Neuronal stem cell (in vitro differentiated cells): ENCODE measurements at regions not wholly inside any gene's neighbourhood (a gene's known extent, or its start where the extent isn't known, plus 50 kb on each side); places are given as distances from the start of the nearest gene placed in this dataset.
A peak's percentile ranks its signal among the peaks of the same experiment; 100 is the strongest.

ENCODE experiments used
- DNase-seq: peaks from one replicate; pipeline ENCODE4 v3.0.0-alpha.2; 2013; ENCODE audit warnings: low spot score
- H2AFZ ChIP-seq: one replicate; pipeline ENCODE4 v1.6.1; 2013; ENCODE audit warnings: mild to moderate bottlenecking, low read length, inconsistent platforms
- H2AK5ac ChIP-seq: 2 replicates; pipeline ENCODE4 v1.6.1; 2013; ENCODE audit warnings: low read depth, mild to moderate bottlenecking, inconsistent platforms, low read length, moderate library complexity, mixed read lengths
- H2BK120ac ChIP-seq: 2 replicates; pipeline ENCODE4 v1.6.1; 2013; ENCODE audit warnings: low read depth, mild to moderate bottlenecking, inconsistent platforms, low read length, moderate library complexity, mixed read lengths
- H2BK12ac ChIP-seq: one replicate; pipeline ENCODE4 v1.6.1; 2013; ENCODE audit warnings: low read length, inconsistent platforms
- H2BK15ac ChIP-seq: 2 replicates; pipeline ENCODE4 v1.6.1; 2013; ENCODE audit warnings: mild to moderate bottlenecking, low read length, inconsistent platforms, mixed read lengths
- H2BK5ac ChIP-seq: one replicate; pipeline ENCODE4 v1.6.1; 2013; ENCODE audit warnings: inconsistent platforms, mild to moderate bottlenecking, low read length, moderate library complexity
- H3K14ac ChIP-seq: one replicate; pipeline ENCODE4 v1.6.1; 2013; ENCODE audit warnings: low read length, inconsistent platforms
- H3K18ac ChIP-seq: 2 replicates; pipeline ENCODE4 v1.6.1; 2013; ENCODE audit warnings: low read length, inconsistent platforms
- H3K23ac ChIP-seq: 2 replicates; pipeline ENCODE4 v1.6.1; 2013; ENCODE audit warnings: low read depth, mild to moderate bottlenecking, mixed read lengths, low read length, inconsistent platforms; ENCODE audit not compliant: poor library complexity
- H3K27ac ChIP-seq: replicated peaks from 3 replicates; pipeline ENCODE4 v1.5.1; 2013; ENCODE audit warnings: low read length, inconsistent platforms
- H3K27me3 ChIP-seq, 3 experiments: 2 replicates each; pipeline ENCODE4 v1.6.1; 2013; ENCODE audit warnings: low read length in 3 of 3, mild to moderate bottlenecking in 2 of 3, inconsistent platforms in 1 of 3, low read depth in 1 of 3, mixed read lengths in 1 of 3, moderate library complexity in 1 of 3; ENCODE audit not compliant: control insufficient read depth in 3 of 3, insufficient read depth in 3 of 3
- H3K36me3 ChIP-seq, 2 donors: replicated peaks in 1 of 2; 2 replicates each; pipeline ENCODE4 v1.6.1; 2013; ENCODE audit warnings: low read length in 2 of 2; ENCODE audit not compliant: control insufficient read depth in 2 of 2, insufficient read depth in 2 of 2
- H3K4ac ChIP-seq: 2 replicates; pipeline ENCODE4 v1.6.1; 2013; ENCODE audit warnings: inconsistent platforms, mild to moderate bottlenecking, low read length, moderate library complexity
- H3K4me1 ChIP-seq, 2 donors: 1 replicate in 1 of 2; 2 replicates in 1 of 2; pipeline ENCODE4 v1.6.1; 2013; ENCODE audit warnings: low read length in 2 of 2, low read depth in 1 of 2; ENCODE audit not compliant: control insufficient read depth in 2 of 2, insufficient read depth in 1 of 2
- H3K4me2 ChIP-seq: one replicate; pipeline ENCODE4 v1.6.1; 2013; ENCODE audit warnings: mild to moderate bottlenecking, low read length, inconsistent platforms; ENCODE audit not compliant: insufficient read depth, poor library complexity, severe bottlenecking
- H3K4me3 ChIP-seq, 2 donors: 2 replicates each; pipeline ENCODE4 v1.5.1; 2013; ENCODE audit warnings: low read length in 2 of 2, mild to moderate bottlenecking in 2 of 2, inconsistent platforms in 1 of 2, moderate library complexity in 1 of 2
- H3K79me1 ChIP-seq: one replicate; pipeline ENCODE4 v1.6.1; 2013; ENCODE audit warnings: low read depth, mild to moderate bottlenecking, inconsistent platforms, low read length, moderate library complexity
- H3K9ac ChIP-seq: one replicate; pipeline ENCODE4 v1.6.1; 2013; ENCODE audit warnings: mild to moderate bottlenecking, low read depth, low read length, inconsistent platforms; ENCODE audit not compliant: poor library complexity
- H3K9me3 ChIP-seq, 2 donors: replicated peaks in 1 of 2; 2 replicates each; pipeline versions ENCODE3 to v1.6.1; 2013; ENCODE audit warnings: low read length in 2 of 2, mild to moderate bottlenecking in 2 of 2, inconsistent platforms in 1 of 2, low read depth in 1 of 2, mixed read lengths in 1 of 2, moderate library complexity in 1 of 2; ENCODE audit not compliant: control insufficient read depth in 2 of 2, insufficient read depth in 1 of 2
- H4K8ac ChIP-seq: one replicate; pipeline ENCODE4 v1.6.1; 2013; ENCODE audit warnings: low read depth, mild to moderate bottlenecking, inconsistent platforms, low read length, moderate library complexity
- H4K91ac ChIP-seq: one replicate; pipeline ENCODE4 v1.6.1; 2013; ENCODE audit warnings: low read length, low read depth, mild to moderate bottlenecking, inconsistent platforms; ENCODE audit not compliant: poor library complexity
- WGBS, 2 donors: extraction: QIAGEN DNeasy Blood & Tissue Kit; methylation state at CpG; one replicate each; pipeline ENCODE4 v1.1.7; 2013; ENCODE audit warnings: missing lambda C conversion rate in 2 of 2, mixed read lengths in 1 of 2; ENCODE audit not compliant: insufficient read length in 2 of 2, insufficient replicate concordance in 1 of 2; ENCODE audit errors: extremely low coverage in 2 of 2; 5-methylcytosine and 5-hydroxymethylcytosine counted together

DNA sequence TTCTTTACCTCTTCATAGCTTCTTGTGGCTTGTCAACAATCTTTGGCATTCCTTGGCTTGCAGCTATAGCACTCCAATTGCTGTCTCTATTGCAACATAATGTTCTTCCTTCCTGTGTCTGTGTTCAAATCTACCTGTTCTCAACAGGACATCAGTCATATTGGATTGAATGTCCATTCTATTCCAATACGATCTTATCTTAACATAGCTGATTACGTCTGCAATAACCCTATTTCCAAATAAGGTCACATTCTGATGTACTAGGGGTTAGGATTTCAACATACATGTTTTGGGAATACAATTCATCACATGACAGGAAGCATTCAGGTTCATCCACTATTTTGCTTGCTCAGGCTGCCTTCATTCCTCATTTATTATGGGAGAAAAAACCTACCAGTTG, 684.4 kb upstream of the CITED2 start:
- no peak overlapping the region for H3K4me2 ChIP-seq
- no peaks in the 10 kb centered on the region for H3K36me3 ChIP-seq
- no peak overlapping the region for H2BK12ac ChIP-seq
- H3K27ac ChIP-seq, result no peak overlapping the region
- H4K91ac ChIP-seq, result no peak overlapping the region
- H3K27me3 ChIP-seq, result no peaks in the 10 kb centered on the region
- no peak overlapping the region for H2BK15ac ChIP-seq
- H2AK5ac ChIP-seq, result no peak overlapping the region
- no peaks in the 10 kb centered on the region for H3K9me3 ChIP-seq
- no peak overlapping the region for H2BK120ac ChIP-seq
- no peak overlapping the region for H3K23ac ChIP-seq
- H3K79me1 ChIP-seq, result no peaks in the 10 kb centered on the region
- H3K4me3 ChIP-seq, result no peak overlapping the region
- no peak for DNase-seq
- H4K8ac ChIP-seq, result no peak overlapping the region
- H3K18ac ChIP-seq, result no peak overlapping the region
- H2AFZ ChIP-seq, result no peak overlapping the region
- no CpG with 5 or more reads among the region's 2 CpGs for WGBS, 2 donors
- peaks cover 0 to 2% of the 10 kb centered on the region in 2 donors for H3K4me1 ChIP-seq
- no peak overlapping the region for H3K14ac ChIP-seq
- H3K4ac ChIP-seq, result no peak overlapping the region
- H3K9ac ChIP-seq, result no peak overlapping the region
- H2BK5ac ChIP-seq, result no peak overlapping the region

DNA sequence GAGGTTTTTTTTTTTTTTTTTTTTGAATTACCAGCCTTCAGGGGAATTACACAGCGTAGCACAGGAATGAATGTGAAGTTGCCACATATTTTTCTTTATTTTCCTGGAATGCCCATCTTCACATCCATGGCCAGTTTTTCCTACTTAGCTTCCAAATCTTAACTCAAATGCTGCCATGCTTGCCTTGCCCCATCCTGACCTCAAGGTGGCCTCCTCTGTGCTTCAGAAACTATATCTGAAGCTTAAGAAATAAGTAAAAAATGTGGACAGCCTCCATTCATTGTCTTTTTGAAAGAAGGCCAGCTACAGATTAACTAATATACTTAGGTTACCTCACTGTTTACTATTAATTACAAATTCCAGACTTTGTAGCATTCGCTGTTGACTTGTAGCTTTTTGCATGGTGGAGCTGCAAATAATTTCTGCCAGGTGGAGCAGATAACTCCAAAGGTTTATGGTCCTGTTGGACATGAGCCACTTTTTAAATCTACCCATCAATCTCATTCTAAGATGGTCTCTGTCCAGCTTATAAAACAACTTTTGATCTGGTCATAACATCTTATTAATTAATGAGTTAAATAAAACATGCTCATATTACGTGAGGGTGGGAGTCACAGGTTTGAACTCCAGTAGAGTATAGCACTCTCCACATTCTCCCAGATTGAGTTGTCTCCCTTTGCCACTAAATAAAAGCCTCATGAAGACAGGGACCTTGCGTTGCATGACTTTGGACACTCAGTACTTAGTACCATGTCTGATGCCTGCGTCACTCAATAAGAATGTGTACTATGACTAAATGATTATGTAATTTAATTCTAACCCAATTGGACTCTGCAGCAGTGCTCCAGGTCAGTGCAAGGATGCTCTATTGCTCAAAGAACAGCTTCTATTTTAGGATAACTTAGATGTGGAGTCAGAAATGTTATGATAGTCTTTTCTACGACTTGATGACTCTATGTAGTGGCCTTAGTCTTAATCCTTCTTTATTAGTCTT, 678.6 kb upstream of the CITED2 start:
- WGBS, 2 donors, result no CpG with 5 or more reads among the region's 6 CpGs
- H4K8ac ChIP-seq, result no peak overlapping the region
- H3K79me1 ChIP-seq, result no peaks in the 10 kb centered on the region
- no peak overlapping the region for H2AK5ac ChIP-seq
- no peak overlapping the region for H3K4ac ChIP-seq
- H3K23ac ChIP-seq, result no peak overlapping the region
- H3K27me3 ChIP-seq, result no peaks in the 10 kb centered on the region
- H2AFZ ChIP-seq, result no peak overlapping the region
- H3K27ac ChIP-seq, result no peak overlapping the region
- H3K4me2 ChIP-seq, result no peak overlapping the region
- peaks cover 6 to 12% of the 10 kb centered on the region in 2 donors for H3K4me1 ChIP-seq
- H3K18ac ChIP-seq, result no peak overlapping the region
- no peak for DNase-seq
- H3K9ac ChIP-seq, result no peak overlapping the region
- no peak overlapping the region for H2BK15ac ChIP-seq
- H4K91ac ChIP-seq, result no peak overlapping the region
- no peaks in the 10 kb centered on the region for H3K36me3 ChIP-seq
- H2BK120ac ChIP-seq, result no peak overlapping the region
- H3K9me3 ChIP-seq, result peaks cover 0 to 2% of the 10 kb centered on the region in 2 donors
- H2BK12ac ChIP-seq, result no peak overlapping the region
- H2BK5ac ChIP-seq, result no peak overlapping the region
- no peak overlapping the region for H3K14ac ChIP-seq
- H3K4me3 ChIP-seq, result no peak overlapping the region

DNA sequence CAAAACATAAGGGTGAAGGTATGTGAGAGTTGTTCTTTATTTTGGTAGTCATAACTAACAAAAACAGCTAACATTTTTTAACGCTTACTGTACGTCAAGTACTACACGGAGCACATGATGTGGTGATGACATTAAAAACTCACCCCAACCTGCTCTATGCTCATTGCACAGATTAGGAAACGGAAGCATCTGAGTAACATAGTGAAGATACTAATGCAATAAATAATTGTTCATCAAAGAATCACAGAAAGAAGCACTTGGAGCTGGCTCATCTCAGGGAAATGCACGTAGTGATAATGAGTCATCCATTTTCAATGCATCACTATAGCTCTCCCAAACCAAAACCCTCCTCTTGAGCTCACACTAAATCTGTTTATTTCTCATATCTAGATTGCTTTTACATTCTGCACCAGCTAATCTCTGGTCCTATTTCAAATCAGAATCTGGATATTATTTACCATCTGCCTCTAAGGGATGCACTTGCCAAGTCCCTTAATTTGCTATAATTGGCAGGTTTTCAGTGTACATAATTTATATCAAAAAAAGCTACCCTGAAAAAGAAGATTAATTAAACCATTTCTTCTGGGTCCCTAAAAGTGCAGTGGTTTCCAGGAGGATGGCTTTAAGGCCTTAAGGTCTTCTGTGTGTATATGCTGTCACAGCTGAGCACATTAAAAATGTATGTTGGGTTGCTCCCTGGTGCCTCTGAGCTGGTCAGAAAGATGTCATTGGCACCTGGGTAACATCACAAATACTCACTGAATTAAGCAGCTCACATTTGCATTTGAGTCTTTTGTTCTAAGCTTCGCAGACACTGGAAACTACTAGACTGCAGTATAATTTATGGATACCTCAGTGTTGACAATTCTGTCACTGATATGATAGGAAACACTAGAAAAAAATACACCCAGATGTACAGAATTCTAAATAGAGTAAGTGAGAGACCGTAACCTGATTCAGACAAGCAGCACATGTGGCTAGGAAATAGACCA, 677.4 kb upstream of the CITED2 start:
- no peaks in the 10 kb centered on the region for H3K27me3 ChIP-seq
- no peak overlapping the region for H2AK5ac ChIP-seq
- H3K79me1 ChIP-seq, result no peaks in the 10 kb centered on the region
- no CpG with 5 or more reads among the region's 7 CpGs for WGBS, 2 donors
- H4K91ac ChIP-seq, result no peak overlapping the region
- H3K23ac ChIP-seq, result no peak overlapping the region
- DNase-seq, result no peak
- H2BK120ac ChIP-seq, result no peak overlapping the region
- peak overlapping the region; percentile 6 for H2AFZ ChIP-seq
- no peak overlapping the region for H2BK15ac ChIP-seq
- peaks cover 0 to 2% of the 10 kb centered on the region in 2 donors for H3K9me3 ChIP-seq
- no peak overlapping the region for H3K4ac ChIP-seq
- no peak overlapping the region for H3K18ac ChIP-seq
- H3K4me2 ChIP-seq, result no peak overlapping the region
- no peak overlapping the region for H2BK12ac ChIP-seq
- no peak overlapping the region for H3K27ac ChIP-seq
- peaks cover 6 to 12% of the 10 kb centered on the region in 2 donors for H3K4me1 ChIP-seq
- H3K14ac ChIP-seq, result no peak overlapping the region
- H3K9ac ChIP-seq, result no peak overlapping the region
- H3K4me3 ChIP-seq, result no peak overlapping the region
- no peak overlapping the region for H4K8ac ChIP-seq
- no peak overlapping the region for H2BK5ac ChIP-seq
- no peaks in the 10 kb centered on the region for H3K36me3 ChIP-seq
